ENCODE measurements at regions not wholly inside any gene's neighbourhood (a gene's known extent, or its start where the extent isn't known, plus 50 kb on each side); places are given as distances from the start of the nearest gene placed in this dataset.

DNA sequence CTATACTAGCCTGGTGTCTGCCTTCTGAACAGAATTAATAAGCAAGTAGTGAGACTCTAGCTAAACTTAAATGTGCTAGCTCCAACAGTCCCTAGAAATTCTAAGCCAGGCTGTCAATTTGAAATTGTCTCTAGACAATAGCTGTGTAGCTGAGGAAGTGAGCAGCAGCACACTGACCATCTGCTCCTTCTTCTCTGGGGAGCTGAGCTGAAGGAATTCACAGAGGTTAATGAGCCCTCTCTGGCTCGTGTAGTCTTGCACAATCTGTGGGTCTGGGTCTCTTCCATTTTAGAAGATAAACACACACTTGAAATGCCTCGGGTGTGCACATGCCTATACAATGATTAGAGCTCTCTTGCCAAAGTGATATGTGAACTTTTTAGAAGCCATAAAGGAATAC lies 63.5 kb upstream of the BARX1 start:
- Histone ChIP-seq H3K4me3 (no peak overlapping the region), H3K27me3 (ENCODE audit: control insufficient read depth in 3 of 3, insufficient read depth in 3 of 3, low read length in 2 of 3) (no peaks in the 10 kb centered on the region), H3K9ac (ENCODE audit: insufficient read depth in 1 of 2, low read length in 2 of 2) (peak overlapping the region in 1 of 2 donors; percentile 7), H3K4me1 (ENCODE audit: control insufficient read depth in 5 of 5, insufficient read depth in 5 of 5, low read length in 5 of 5) (peaks cover 0 to 20% (median 0%) of the 10 kb centered on the region in 5 donors), H3K27ac (ENCODE audit: low read depth in 1 of 2, low read length in 1 of 2) (no peak overlapping the region), H3K36me3 (ENCODE audit: control insufficient read depth in 4 of 4, insufficient read depth in 4 of 4, low read length in 4 of 4) (no peaks in the 10 kb centered on the region), H3K9me3 (ENCODE audit: control insufficient read depth in 4 of 4, insufficient read depth in 3 of 4, low read length in 3 of 4) (no peaks in the 10 kb centered on the region)
- 15 to 18% methylated on average over 2 of the region's 2 CpGs for WGBS, 2 donors
- no peak for TF ChIP-seq CTCF (IDR thresholded peaks at IDR 0.05; ENCODE audit: control extremely low read depth, extremely low read depth)
- peak; percentile 63 to 83 (median 82) for DNase-seq
- ATAC-seq (ENCODE audit: insufficient read depth, low FRiP score): peak; percentile 27

- Histone ChIP-seq H3K4me3 (no peak overlapping the region), H3K27ac (ENCODE audit: low read depth in 1 of 2, low read length in 1 of 2) (no peak overlapping the region), H3K4me1 (ENCODE audit: control insufficient read depth in 5 of 5, insufficient read depth in 5 of 5, low read length in 5 of 5) (peaks cover 0 to 25% (median 0%) of the 10 kb centered on the region in 5 donors), H3K36me3 (ENCODE audit: control insufficient read depth in 4 of 4, insufficient read depth in 4 of 4, low read length in 4 of 4) (no peaks in the 10 kb centered on the region), H3K9ac (ENCODE audit: insufficient read depth in 1 of 2, low read length in 2 of 2) (peak overlapping the region in 1 of 2 donors; percentile 7), H3K9me3 (ENCODE audit: control insufficient read depth in 4 of 4, insufficient read depth in 3 of 4, low read length in 3 of 4) (no peaks in the 10 kb centered on the region), H3K27me3 (ENCODE audit: control insufficient read depth in 3 of 3, insufficient read depth in 3 of 3, low read length in 2 of 3) (no peaks in the 10 kb centered on the region)
- 61 to 72% methylated on average over 3 of the region's 3 CpGs for WGBS, 2 donors
- DNase-seq: peak in 2 of 3 donors; percentile 61 to 75
- TF ChIP-seq CTCF (IDR thresholded peaks at IDR 0.05; ENCODE audit: control extremely low read depth, extremely low read depth): no peak
- peak; percentile 27 for ATAC-seq (ENCODE audit: insufficient read depth, low FRiP score)
Measured at GRCh38 chr9:94017939-94018531, 62.9 kb upstream of the BARX1 start.

DNA sequence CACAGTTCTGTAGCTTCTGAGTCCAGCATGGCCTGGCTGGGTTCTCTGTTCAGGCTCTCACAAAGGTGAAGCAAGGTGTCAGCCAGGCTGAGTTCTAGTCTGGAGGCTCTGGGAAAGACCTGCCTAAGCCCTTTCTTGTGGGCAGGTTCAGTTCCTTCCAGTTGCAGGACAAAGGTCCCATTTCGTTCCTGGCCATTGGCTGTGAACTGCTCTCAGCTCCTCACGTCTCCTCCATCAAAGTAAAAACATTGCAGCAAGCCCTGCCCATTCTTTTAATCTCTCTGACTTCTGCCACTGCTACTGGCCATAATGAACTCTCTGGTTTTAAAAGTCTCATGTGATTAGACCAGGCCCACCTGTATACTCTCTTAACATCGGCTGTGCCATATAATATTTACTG lies 61.6 kb upstream of the BARX1 start:
- TF ChIP-seq CTCF (IDR thresholded peaks at IDR 0.05; ENCODE audit: control extremely low read depth, extremely low read depth): no peak
- H3K4me3 ChIP-seq: no peak overlapping the region
- H3K9me3 ChIP-seq (ENCODE audit: control insufficient read depth in 4 of 4, insufficient read depth in 3 of 4, low read length in 3 of 4): no peaks in the 10 kb centered on the region
- no peaks in the 10 kb centered on the region for H3K27me3 ChIP-seq (ENCODE audit: control insufficient read depth in 3 of 3, insufficient read depth in 3 of 3, low read length in 2 of 3)
- 92 to 93% methylated on average over 3 of the region's 3 CpGs for WGBS, 2 donors
- H3K4me1 ChIP-seq (ENCODE audit: control insufficient read depth in 5 of 5, insufficient read depth in 5 of 5, low read length in 5 of 5): peaks cover 0 to 25% (median 0%) of the 10 kb centered on the region in 5 donors
- H3K36me3 ChIP-seq (ENCODE audit: control insufficient read depth in 4 of 4, insufficient read depth in 4 of 4, low read length in 4 of 4): no peaks in the 10 kb centered on the region
- DNase-seq: no peak
- H3K27ac ChIP-seq (ENCODE audit: low read depth in 1 of 2, low read length in 1 of 2): no peak overlapping the region
- no peak for ATAC-seq (ENCODE audit: insufficient read depth, low FRiP score)
- no peak overlapping the region for H3K9ac ChIP-seq (ENCODE audit: insufficient read depth in 1 of 2, low read length in 2 of 2)

DNA sequence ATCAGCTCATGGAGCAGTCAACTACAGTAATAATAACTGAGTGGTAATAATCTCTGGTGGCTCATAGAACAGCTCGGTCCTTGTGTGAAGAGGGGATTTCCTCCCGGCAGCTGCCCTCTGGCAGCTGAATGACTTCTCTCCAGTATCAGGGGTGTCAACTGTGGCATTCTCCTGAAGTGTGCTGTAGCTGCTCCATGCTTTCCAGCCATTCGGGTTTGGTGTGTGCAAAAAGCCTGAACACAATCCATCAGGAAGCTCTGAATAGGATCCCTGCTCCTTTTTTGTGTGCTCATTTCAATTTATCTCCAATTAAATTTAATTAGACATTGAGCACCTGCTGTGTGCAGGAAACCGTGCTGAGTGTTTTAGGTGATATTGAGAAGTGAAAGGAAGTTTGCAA lies 59.8 kb upstream of the BARX1 start:
- Histone ChIP-seq H3K9ac (ENCODE audit: insufficient read depth in 1 of 2, low read length in 2 of 2) (no peak overlapping the region), H3K27ac (ENCODE audit: low read depth in 1 of 2, low read length in 1 of 2) (no peak overlapping the region), H3K9me3 (ENCODE audit: control insufficient read depth in 4 of 4, insufficient read depth in 3 of 4, low read length in 3 of 4) (no peaks in the 10 kb centered on the region), H3K4me3 (no peak overlapping the region), H3K27me3 (ENCODE audit: control insufficient read depth in 3 of 3, insufficient read depth in 3 of 3, low read length in 2 of 3) (no peaks in the 10 kb centered on the region), H3K4me1 (ENCODE audit: control insufficient read depth in 5 of 5, insufficient read depth in 5 of 5, low read length in 5 of 5) (peaks cover 0 to 31% (median 0%) of the 10 kb centered on the region in 5 donors), H3K36me3 (ENCODE audit: control insufficient read depth in 4 of 4, insufficient read depth in 4 of 4, low read length in 4 of 4) (no peaks in the 10 kb centered on the region)
- no peak for TF ChIP-seq CTCF (IDR thresholded peaks at IDR 0.05; ENCODE audit: control extremely low read depth, extremely low read depth)
- ATAC-seq (ENCODE audit: insufficient read depth, low FRiP score) (no peak), DNase-seq (no peak)
- WGBS, 2 donors: 43 to 53% methylated on average over 4 of the region's 4 CpGs
